NCI-H524 treated with DMSO at 0.1 percent for 48 hours (cell line): ENCODE measurements at regions not wholly inside any gene's neighbourhood (a gene's known extent, or its start where the extent isn't known, plus 50 kb on each side); places are given as distances from the start of the nearest gene placed in this dataset.
"Not testable (repeated sequence)": the region's sequence is repeated elsewhere in the genome, so short reads cannot be mapped to it uniquely, and the experiment has no call there.

Source experiments
- DNase-seq: peaks from one replicate; lab custom pipeline; 2025; lab: John Stamatoyannopoulos, UW

GRCh38 chr3:181330257-181330656 lies 340.7 kb upstream of the DNAJC19 start:
- DNase-seq, result no peak

- DNase-seq, result no peak
These were observed 339.5 kb upstream of the DNAJC19 start for GRCh38 chr3:181329024-181329423.

DNA sequence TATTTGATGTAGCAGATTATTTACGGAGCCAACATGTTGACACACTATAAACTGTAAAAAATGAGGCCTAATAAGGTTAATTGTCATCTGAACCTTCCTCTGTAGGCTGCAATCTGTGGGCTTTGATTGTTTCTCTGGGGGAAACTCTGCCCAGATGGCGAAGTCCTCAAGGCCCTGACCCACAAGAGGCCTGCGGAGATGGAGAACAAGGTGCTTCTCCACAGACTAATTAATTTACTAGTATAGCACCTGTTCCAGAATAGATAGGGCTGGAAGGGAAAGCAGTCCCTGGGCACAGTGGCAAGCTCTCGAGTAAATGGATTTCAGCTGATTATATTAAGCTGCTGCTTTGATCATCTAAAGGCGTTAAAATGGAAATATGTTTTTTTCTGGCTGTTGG lies 338.8 kb upstream of the DNAJC19 start:
- peak; percentile 99 for DNase-seq

DNA sequence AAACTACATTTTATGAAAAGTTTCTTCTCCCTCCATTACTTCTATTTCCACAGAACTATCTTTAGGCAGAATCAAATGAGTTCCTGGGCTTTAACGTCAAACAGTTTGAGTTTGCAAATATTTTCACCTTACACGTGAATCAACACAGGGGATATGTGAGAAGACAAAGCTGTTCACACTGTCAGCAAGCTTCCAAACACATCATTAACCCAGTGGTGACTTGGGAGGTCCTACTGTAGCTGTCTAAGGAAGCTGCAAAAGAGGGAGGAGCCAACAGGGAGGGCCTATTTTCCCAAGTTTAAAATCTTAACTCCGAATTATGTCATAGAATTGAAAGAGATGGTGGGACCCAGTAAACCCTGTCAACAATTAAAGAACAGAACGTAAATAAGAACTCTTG lies 337.8 kb upstream of the DNAJC19 start:
- no peak for DNase-seq

- no peak for DNase-seq
These were observed 337.2 kb upstream of the DNAJC19 start for GRCh38 chr3:181326637-181327223.

DNA sequence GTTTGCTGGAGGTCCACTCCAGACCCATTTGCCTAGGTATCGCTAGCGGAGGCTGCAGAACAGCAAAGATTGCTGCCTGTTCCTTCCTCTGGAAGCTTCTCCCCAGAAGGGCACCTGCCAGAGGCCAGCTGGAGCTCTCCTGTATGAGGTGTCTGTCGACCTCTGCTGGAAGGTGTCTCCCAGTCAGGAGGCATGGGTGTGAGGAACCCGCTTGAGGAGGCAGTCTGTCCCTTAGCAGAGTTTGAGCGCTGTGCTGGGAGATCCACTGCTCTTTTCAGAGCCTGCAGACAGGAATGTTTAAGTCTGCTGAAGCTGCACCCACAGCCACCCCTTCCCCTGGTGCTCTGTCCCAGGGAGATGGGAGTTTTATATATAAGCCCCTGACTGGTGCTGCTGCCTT lies 335.0 kb upstream of the DNAJC19 start:
- DNase-seq, result not testable (repeated sequence)

DNA sequence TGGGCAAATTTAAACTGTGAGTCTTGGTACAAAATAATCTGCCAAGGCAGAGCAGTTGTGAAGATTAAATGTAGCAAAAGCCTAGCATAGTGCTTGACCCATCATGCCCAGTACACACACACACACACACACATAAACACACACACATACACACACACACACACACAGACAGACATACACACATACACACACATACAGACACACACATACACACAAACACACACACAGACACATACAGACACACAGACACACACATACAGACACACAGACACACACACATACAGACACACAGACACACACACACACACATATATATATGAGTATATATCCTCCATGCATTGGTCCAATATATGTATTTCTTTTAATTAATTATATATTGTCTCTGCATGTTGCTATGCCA lies 328.8 kb upstream of the DNAJC19 start:
- DNase-seq, result no peak

GRCh38 chr3:181317508-181317907 lies 328.0 kb upstream of the DNAJC19 start:
- DNase-seq, result peak; percentile 63

GRCh38 chr3:181316482-181316881 lies 326.9 kb upstream of the DNAJC19 start:
- DNase-seq, result no peak

- peak; percentile 99 for DNase-seq
These were observed 323.8 kb upstream of the DNAJC19 start for GRCh38 chr3:181313335-181313734.

DNA sequence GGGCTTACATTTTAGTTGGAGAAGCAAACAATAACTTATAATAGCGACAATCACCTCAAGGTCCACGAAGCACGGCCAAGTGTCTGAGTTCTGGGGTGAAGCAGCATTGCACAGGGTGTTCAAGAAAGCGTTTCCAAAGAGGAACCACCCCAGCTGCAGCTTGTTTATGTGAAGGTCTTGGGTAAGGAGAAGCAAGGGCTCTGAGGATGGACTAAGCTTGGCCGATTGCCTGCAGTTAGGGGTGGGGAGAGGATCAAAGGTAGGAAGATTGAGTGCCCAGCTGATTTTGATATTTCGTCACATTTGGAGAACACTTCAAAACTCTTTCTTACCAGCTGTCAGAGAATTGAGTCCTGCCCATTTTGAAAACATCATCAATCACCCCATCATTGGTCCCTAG lies 321.6 kb upstream of the DNAJC19 start:
- DNase-seq, result peak; percentile 99

- no peak for DNase-seq
These were observed 313.4 kb upstream of the DNAJC19 start for GRCh38 chr3:181302960-181303359.

DNA sequence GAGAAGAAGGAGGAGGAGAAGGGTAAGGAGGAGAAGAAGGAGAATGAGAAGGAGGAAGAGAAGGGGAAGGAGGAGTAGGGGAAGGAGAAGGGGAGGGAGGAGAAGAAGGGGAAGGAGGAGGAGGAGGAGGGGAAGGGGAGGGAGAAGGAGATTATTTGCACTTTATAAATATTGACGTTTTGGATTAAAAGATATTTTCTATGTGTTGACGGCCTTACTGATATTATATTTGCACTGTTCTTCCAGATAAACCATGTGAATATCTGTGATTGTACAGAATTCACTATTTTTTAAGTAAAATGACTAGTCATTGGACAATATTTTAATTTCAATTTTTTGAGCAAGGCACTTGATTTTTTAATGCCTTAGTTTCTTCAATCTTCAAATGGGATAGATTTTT lies 310.5 kb upstream of the DNAJC19 start:
- no peak for DNase-seq

- DNase-seq, result no peak
These were observed 308.9 kb upstream of the DNAJC19 start for GRCh38 chr3:181298421-181298820.

DNA sequence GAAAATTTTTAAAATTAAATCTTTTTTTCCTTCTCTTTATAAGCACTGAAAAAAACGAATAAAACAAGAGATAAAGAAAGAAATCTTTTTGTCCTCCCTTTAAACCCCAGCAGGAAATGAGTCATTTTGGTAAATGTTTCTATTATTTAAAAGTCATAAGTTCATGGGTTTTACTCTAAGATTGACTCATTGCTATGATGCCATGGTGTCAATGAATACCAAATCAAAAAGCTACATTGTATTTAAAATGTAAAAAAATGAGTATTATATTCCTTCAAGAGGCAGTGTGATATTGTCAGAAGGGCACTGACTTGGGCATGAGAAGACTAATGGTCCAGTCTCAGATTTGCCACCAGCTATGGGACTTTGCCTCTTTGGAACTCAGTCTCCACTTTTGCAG lies 303.4 kb upstream of the DNAJC19 start:
- DNase-seq, result no peak

DNA sequence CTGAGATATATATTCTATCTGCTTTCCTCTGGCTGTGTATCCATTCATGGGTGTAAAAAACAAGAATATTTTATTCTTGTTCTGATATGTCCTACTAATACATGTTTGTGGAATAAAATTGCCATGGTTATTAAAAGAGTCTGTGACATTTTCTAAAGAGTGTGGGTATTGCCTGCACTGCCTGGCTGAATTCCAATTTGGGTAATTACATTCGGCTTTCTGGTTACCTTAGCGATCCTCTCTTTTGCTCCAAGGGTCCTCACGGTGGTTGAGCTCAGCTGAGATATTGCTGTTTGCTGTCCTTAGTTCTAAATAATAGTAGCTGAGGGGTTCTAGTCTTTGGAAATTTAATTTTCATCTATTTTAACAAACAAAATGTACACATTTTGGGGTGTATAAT lies 301.4 kb upstream of the DNAJC19 start:
- DNase-seq, result no peak

DNA sequence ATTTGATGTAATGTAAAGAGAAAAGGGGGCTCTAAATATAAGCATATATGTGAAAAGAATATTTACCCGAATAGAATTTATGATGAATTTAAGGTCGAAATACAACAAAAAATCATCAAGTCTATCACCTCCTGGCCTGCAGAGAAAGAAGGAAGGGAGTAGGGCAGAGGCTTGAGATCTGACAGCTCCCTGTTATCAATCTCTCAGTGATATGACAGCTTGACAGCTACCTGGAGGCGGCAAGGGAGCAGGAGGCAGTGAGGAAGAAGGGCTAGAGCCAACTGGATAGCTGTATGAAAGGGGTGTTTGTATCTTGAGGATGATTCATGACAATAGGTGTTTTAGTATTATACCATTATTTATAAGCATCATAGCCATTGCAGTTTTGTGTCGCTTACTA lies 299.8 kb upstream of the DNAJC19 start:
- no peak for DNase-seq

DNA sequence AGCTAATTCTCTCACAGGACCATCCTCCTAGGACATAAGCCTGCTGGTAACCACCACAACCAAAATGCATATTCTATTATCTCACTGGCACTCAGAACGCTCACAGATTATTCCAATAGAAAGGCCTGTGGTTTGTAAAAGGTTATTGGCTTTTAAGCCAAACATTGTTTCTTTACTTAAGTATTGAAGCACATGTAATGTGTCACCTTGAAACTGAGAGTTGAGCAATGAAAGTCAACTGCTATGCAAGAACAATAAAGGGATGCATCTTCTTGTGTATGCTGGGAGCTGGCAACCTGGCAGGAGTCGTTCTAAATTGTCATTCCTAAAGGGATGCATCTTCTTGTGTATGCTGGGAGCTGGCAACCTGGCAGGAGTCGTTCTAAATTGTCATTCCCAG lies 298.6 kb upstream of the DNAJC19 start:
- no peak for DNase-seq

DNA sequence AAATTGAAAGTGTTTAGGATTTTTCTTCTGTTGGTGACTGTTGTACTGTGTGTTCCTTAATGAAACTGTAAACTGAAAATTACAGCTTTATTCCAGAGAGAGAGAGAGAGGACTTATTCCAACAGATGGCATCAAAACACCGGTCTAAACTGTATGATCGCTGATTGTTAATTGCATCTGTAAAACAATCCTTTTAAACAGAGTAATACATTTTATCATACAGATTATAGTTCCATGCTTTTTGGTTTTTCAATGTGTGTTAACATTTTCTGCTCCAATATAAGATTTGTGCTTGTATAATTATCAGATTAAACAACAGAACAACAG lies 289.7 kb upstream of the DNAJC19 start:
- no peak for DNase-seq

DNA sequence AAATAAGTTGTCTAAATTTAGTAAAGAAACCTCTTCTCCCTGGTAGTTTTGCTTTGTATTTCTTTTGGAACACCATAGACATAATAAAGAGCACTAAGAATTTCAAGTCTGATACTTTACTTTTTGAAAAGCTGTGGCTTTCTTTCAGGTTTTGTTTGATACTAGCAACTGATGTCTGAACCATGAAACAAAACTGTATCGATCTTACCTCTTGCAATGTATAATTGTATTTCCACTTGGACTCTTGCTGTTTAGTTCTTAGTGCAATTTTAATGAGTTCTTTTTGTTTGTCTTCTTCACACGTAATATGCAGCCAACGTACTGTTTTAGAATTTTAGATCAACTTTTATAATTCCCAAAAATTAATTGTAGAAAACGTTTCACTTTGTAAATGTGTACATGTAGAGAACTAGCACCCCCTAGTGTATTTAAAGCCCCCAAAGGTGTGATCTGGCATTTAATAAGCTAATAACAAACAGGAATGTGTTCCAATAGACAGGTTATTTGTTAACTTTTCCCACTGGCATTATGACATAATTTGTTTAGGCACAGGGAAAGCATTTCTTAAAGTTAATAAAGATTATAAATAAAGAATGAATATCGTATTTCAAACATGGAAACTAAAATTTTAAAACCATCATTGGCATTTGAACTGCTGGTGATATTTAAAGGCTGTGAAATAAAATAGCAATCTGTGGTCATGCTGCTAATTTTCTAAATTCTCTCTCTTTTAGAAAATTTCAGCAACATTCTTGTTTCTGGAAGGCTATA lies 289.1 kb upstream of the DNAJC19 start:
- peak; percentile 15 for DNase-seq

DNA sequence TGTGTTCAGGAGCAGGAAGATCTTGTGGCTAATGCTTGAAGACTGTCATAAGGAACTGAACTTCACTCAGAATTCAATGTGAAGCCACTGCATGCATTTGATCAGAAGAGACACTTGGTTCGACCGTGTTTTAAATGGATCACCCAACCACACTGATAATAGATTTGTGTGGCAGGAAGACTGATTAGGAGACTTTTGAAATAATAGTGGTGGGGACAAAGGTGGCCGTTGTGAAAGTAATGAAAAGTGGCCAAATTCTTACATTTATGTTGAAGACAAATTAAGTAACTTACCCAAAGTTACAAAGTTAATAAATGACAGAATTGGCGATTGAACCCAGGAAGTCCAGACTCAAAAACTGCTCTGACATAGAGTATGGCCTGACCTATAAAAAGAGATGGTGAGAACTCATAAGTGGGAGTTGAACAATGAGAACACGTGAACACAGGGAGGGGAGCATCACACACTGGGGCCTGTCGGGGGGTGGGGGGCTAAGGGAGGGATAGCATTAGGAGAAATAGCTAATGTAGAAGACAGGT lies 286.9 kb upstream of the DNAJC19 start:
- no peak for DNase-seq

DNA sequence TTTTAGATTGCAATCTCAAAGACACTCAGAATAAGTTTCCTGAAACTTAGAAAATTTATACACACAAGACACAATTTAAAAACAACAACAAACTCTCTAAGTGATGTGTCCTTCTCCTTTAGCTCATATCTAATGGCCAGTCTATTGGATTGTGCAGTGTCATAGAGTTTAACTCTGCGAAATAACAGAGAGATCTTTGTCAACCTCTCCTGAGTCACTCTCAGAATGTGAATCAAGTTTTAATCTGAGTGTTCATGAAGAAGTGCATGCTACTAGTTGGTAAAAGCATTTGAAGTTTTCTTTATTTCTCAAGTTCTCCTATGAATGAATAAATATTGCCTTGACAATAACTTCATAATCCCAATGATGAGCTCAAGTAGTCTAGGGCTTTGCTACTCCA lies 284.5 kb upstream of the DNAJC19 start:
- no peak for DNase-seq

GRCh38 chr3:181267312-181267711 lies 277.8 kb upstream of the DNAJC19 start:
- DNase-seq, result no peak
